NB4 (cell line): ENCODE measurements at regions not wholly inside any gene's neighbourhood (a gene's known extent, or its start where the extent isn't known, plus 50 kb on each side); places are given as distances from the start of the nearest gene placed in this dataset.

ENCODE experiments used
- POLR2A ChIP-seq: IDR thresholded peaks from 2 replicates; pipeline ENCODE4 v1.6.1; 2011; ENCODE audit warnings: mild to moderate bottlenecking; ENCODE audit not compliant: insufficient read length; ENCODE audit errors: extremely low read depth
- TF ChIP-seq, protein P1 (sequence below): IDR thresholded peaks from one replicate; pipeline ENCODE4 v1.5.1; 2012; ENCODE audit warnings: low read depth, low read length
- TF ChIP-seq, protein P2 (sequence below): IDR thresholded peaks from 2 replicates; pipeline ENCODE4 v1.6.1; 2011; ENCODE audit warnings: low read depth, low read length

DNA sequence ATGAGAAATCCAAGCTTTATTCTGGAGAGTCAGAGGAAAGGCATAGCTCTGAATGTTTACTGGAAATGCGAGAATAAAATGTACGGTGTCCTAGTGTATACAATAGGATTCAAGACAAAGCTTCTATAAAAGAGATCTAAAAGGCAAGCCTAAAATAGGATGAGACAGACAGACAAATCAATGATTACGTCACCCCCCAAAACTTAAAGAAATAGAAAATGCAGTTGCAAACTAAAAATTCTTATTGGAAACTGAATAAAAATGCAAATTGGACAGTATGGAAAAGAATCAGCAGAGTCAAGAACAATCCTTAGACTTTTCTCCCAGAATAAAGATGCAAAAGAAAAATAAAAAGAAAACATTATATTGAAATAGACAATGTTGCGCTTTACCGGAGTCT is 245.9 kb downstream of the POM121L12 start:
- no peak for TF ChIP-seq POLR2A
- TF ChIP-seq, protein P1, sequence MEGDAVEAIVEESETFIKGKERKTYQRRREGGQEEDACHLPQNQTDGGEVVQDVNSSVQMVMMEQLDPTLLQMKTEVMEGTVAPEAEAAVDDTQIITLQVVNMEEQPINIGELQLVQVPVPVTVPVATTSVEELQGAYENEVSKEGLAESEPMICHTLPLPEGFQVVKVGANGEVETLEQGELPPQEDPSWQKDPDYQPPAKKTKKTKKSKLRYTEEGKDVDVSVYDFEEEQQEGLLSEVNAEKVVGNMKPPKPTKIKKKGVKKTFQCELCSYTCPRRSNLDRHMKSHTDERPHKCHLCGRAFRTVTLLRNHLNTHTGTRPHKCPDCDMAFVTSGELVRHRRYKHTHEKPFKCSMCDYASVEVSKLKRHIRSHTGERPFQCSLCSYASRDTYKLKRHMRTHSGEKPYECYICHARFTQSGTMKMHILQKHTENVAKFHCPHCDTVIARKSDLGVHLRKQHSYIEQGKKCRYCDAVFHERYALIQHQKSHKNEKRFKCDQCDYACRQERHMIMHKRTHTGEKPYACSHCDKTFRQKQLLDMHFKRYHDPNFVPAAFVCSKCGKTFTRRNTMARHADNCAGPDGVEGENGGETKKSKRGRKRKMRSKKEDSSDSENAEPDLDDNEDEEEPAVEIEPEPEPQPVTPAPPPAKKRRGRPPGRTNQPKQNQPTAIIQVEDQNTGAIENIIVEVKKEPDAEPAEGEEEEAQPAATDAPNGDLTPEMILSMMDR, result no peak
- TF ChIP-seq, protein P2, sequence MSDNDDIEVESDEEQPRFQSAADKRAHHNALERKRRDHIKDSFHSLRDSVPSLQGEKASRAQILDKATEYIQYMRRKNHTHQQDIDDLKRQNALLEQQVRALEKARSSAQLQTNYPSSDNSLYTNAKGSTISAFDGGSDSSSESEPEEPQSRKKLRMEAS, result no peak
